ENCODE measurements at regions not wholly inside any gene's neighbourhood (a gene's known extent, or its start where the extent isn't known, plus 50 kb on each side); places are given as distances from the start of the nearest gene placed in this dataset.

- intact Hi-C loops (cut with DNase I; ENCODE audit: low total_unique reads), result no loop called here
- 95 to 96% methylated on average over 5 of the region's 5 CpGs for WGBS, 2 donors
- H3K4me3 ChIP-seq (ENCODE audit: low read depth, poor library complexity, severe bottlenecking), result no peak overlapping the region
- DNase-seq (ENCODE audit: low spot score in 2 of 2), result no peak
- TF ChIP-seq POLR2A (IDR thresholded peaks at IDR 0.05) (no peak), CTCF (IDR thresholded peaks at IDR 0.05) (no peak)
These were observed 296.3 kb upstream of the BMP2 start for GRCh38 chr20:6471110-6471647.

DNA sequence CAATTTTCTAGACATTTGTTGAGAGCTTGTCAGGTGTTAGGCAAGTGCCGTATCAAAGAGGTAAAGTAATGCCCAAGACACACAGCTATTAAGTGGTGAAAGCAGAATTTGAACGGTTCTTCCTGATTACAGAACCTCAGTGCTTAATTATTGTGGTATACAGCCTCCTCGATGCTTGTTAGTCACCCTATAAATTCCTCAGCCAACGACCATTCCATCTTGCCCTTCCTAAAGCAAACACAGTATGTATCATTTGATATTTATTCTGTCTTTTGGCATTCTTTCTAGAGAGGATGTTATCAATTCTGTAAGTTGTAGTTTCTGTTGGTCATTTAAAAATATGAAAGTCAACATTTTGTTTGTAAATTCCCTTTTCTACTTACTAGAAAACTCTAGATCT, 297.8 kb upstream of the BMP2 start:
- no peak overlapping the region for H3K4me3 ChIP-seq (ENCODE audit: low read depth, poor library complexity, severe bottlenecking)
- intact Hi-C loops (cut with DNase I; ENCODE audit: low total_unique reads), result no loop called here
- no peak for DNase-seq (ENCODE audit: low spot score in 2 of 2)
- TF ChIP-seq POLR2A (IDR thresholded peaks at IDR 0.05) (no peak), CTCF (IDR thresholded peaks at IDR 0.05) (no peak)
- 53 to 62% methylated on average over 4 of the region's 4 CpGs for WGBS, 2 donors

DNA sequence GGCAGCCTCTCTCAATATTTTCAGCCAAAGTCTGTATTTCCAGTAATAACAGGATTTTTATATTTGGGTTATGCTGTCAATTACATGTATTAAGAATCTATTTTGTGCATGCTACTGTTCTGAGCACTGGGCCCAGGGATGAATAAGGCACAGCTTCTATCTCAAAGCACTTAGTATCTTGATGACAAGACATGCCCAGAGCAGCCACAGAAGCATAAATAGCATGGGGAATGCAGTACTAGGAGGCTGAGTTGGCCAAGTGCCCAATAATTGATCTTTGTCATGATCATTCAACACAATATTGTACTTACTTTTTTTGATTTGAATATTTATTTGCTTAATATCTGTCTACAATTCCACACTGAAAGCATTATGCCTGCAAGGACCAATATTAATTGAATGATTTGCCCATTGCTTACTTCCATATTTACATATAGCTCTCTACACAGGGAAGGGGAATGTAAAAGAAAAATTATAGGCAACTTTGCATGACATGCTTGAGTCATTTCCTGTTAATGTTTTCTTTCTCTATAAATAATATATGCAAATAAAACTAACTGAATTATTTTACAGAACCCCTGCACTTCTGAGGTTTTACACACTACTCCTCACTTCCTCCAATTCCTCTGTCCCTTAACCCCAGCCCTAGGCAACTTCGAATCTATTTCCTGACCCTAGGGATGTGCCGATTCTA, 298.9 kb upstream of the BMP2 start:
- intact Hi-C loops (cut with DNase I; ENCODE audit: low total_unique reads), result no loop called here
- WGBS, 2 donors, result 65 to 68% methylated on average over 2 of the region's 2 CpGs
- DNase-seq (ENCODE audit: low spot score in 2 of 2), result no peak
- no peak overlapping the region for H3K4me3 ChIP-seq (ENCODE audit: low read depth, poor library complexity, severe bottlenecking)
- no peak for TF ChIP-seq POLR2A (IDR thresholded peaks at IDR 0.05)
- no peak for TF ChIP-seq CTCF (IDR thresholded peaks at IDR 0.05)

DNA sequence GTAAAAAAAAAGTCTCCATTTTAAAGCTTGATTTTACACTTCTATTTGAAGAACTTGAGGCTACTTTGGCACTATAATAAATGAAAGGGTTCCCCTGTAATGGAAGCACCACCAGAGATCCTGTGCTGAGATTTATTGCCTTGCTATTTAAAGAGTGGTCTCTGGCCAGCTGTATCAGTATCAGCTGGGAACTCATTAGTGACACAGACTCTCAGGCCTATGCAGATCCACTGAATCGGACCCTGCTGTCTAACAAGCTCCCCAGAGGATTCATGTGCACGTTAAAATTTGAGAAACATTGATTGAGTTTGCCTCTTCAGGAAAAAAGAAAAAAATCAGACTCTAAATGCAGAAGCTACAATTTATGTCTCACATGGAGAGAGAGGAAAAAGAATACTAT, 299.9 kb upstream of the BMP2 start:
- 55 to 58% methylated on average over 2 of the region's 2 CpGs for WGBS, 2 donors
- TF ChIP-seq CTCF (IDR thresholded peaks at IDR 0.05), result no peak
- no peak for TF ChIP-seq POLR2A (IDR thresholded peaks at IDR 0.05)
- intact Hi-C loops (cut with DNase I; ENCODE audit: low total_unique reads), result no loop called here
- no peak for DNase-seq (ENCODE audit: low spot score in 2 of 2)
- no peak overlapping the region for H3K4me3 ChIP-seq (ENCODE audit: low read depth, poor library complexity, severe bottlenecking)

- WGBS, 2 donors, result 87 to 88% methylated on average over 6 of the region's 6 CpGs
- no peak overlapping the region for H3K4me3 ChIP-seq (ENCODE audit: low read depth, poor library complexity, severe bottlenecking)
- intact Hi-C loops (cut with DNase I; ENCODE audit: low total_unique reads), result no loop called here
- TF ChIP-seq CTCF (IDR thresholded peaks at IDR 0.05) (no peak), POLR2A (IDR thresholded peaks at IDR 0.05) (no peak)
- DNase-seq (ENCODE audit: low spot score in 2 of 2), result no peak
These were observed 301.2 kb upstream of the BMP2 start for GRCh38 chr20:6466075-6466810.
